SU-DHL-6 (cell line): ENCODE measurements at regions not wholly inside any gene's neighbourhood (a gene's known extent, or its start where the extent isn't known, plus 50 kb on each side); places are given as distances from the start of the nearest gene placed in this dataset.

ENCODE experiments used
- H2AFZ ChIP-seq: fragments of 200-600 bp; sonication (generic); 2 replicates; pipeline ENCODE4 v1.6.1; 2014; ENCODE audit warnings: low read depth, mild to moderate bottlenecking, moderate library complexity, mixed read lengths, antibody characterized with exemption, low read length; ENCODE audit not compliant: severe bottlenecking
- H3F3A ChIP-seq: fragments of 200-600 bp; shearing (Covaris generic); 2 replicates; pipeline ENCODE4 v1.6.0; 2016; ENCODE audit warnings: antibody characterized with exemption, mild to moderate bottlenecking; ENCODE audit not compliant: insufficient read depth
- H3K27ac ChIP-seq: fragments of 200-600 bp; sonication (generic); 2 replicates; pipeline ENCODE4 v1.5.1; 2016; ENCODE audit warnings: low read depth, mild to moderate bottlenecking, low read length, moderate library complexity, mixed read lengths
- H3K27me3 ChIP-seq: fragments of 200-600 bp; sonication (generic), shearing (Covaris generic); 2 replicates; pipeline ENCODE4 v1.6.0; 2014; ENCODE audit warnings: mild to moderate bottlenecking, low read length
- H3K36me3 ChIP-seq: fragments of 200-600 bp; sonication (generic); 2 replicates; pipeline ENCODE4 v1.6.1; 2014; ENCODE audit warnings: mild to moderate bottlenecking, low read length, mixed read lengths
- H3K4me2 ChIP-seq: fragments of 300-600, 200-600 bp; shearing (Covaris generic), sonication (generic); 2 replicates; pipeline ENCODE4 v1.6.0; 2014; ENCODE audit warnings: low read length, low read depth, mild to moderate bottlenecking; ENCODE audit not compliant: poor library complexity, severe bottlenecking
- H3K4me3 ChIP-seq: fragments of 200-600 bp; sonication (generic); 2 replicates; pipeline ENCODE4 v1.5.1; 2014; ENCODE audit warnings: antibody characterized with exemption, low read length, mild to moderate bottlenecking, mixed read lengths; ENCODE audit not compliant: insufficient read depth, poor library complexity, severe bottlenecking
- H3K79me2 ChIP-seq: fragments of 200-600 bp; sonication (generic); 2 replicates; pipeline ENCODE4 v1.6.1; 2014; ENCODE audit warnings: mild to moderate bottlenecking, low read length, moderate library complexity; ENCODE audit not compliant: insufficient read depth
- H3K9ac ChIP-seq: fragments of 200-600 bp; sonication (generic); 2 replicates; pipeline ENCODE4 v1.7.0; 2014; ENCODE audit warnings: mild to moderate bottlenecking, low read length
- H3K9me2 ChIP-seq: fragments of 200-600 bp; sonication (generic); replicated peaks from 2 replicates; pipeline ENCODE4 v1.6.1; 2014; ENCODE audit warnings: low read length; ENCODE audit not compliant: insufficient read depth
- H3K9me3 ChIP-seq: fragments of 200-600 bp; sonication (generic); 2 replicates; pipeline ENCODE4 v1.6.1; 2014; ENCODE audit warnings: low read length, mixed read lengths; ENCODE audit not compliant: insufficient read depth
- H4K20me1 ChIP-seq: fragments of 200-600 bp; sonication (generic); 2 replicates; pipeline ENCODE4 v1.6.1; 2014; ENCODE audit warnings: low read depth, mild to moderate bottlenecking, antibody characterized with exemption, low read length, moderate library complexity, mixed read lengths
- EZH2phosphoT487 ChIP-seq: fragments of 200-600 bp; sonication (generic), shearing (Covaris generic); conservative IDR thresholded peaks from 2 replicates; pipeline ENCODE4 v1.6.1; 2018; ENCODE audit warnings: mild to moderate bottlenecking, antibody characterized with exemption, low read length, moderate library complexity, mixed read lengths
- TF ChIP-seq, protein P1 (sequence below): fragments of 200-600 bp; sonication (generic); IDR thresholded peaks from one replicate; pipeline ENCODE4 v1.5.1; 2017; ENCODE audit warnings: antibody characterized with exemption, mild to moderate bottlenecking, low read length, moderate library complexity; ENCODE audit not compliant: insufficient read depth, poor library complexity, severe bottlenecking

DNA sequence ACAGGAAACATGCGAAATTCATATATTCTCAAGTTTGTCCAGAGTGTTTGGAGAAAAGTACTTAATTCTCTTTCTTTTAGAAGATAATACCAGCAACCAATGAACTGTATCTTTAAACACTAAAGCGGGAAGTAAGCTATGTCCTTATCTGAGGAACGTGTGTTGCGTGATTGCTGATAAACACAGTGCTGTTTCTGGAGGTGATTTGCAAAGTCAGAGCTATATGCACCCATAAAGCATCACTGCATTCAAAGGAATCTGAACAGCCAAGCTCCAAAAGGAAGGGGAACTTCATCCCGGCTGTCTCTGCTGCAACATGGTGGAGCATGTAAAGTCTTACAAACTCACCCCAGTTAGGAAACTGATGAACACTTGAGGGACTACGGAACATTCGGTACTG is 271.7 kb upstream of the FN1 start:
- Histone ChIP-seq H4K20me1 (no peaks in the 10 kb centered on the region), H3K9ac (no peak overlapping the region), H3K4me2 (no peak overlapping the region), H3K36me3 (no peaks in the 10 kb centered on the region), H3F3A (no peaks in the 10 kb centered on the region), H3K27me3 (no peaks in the 10 kb centered on the region), H3K79me2 (no peaks in the 10 kb centered on the region), H2AFZ (no peak overlapping the region), H3K27ac (no peak overlapping the region), H3K9me2 (no peaks in the 10 kb centered on the region), H3K4me3 (no peak overlapping the region), H3K9me3 (no peaks in the 10 kb centered on the region)
- TF ChIP-seq EZH2phosphoT487: no peak
- TF ChIP-seq, protein P1, sequence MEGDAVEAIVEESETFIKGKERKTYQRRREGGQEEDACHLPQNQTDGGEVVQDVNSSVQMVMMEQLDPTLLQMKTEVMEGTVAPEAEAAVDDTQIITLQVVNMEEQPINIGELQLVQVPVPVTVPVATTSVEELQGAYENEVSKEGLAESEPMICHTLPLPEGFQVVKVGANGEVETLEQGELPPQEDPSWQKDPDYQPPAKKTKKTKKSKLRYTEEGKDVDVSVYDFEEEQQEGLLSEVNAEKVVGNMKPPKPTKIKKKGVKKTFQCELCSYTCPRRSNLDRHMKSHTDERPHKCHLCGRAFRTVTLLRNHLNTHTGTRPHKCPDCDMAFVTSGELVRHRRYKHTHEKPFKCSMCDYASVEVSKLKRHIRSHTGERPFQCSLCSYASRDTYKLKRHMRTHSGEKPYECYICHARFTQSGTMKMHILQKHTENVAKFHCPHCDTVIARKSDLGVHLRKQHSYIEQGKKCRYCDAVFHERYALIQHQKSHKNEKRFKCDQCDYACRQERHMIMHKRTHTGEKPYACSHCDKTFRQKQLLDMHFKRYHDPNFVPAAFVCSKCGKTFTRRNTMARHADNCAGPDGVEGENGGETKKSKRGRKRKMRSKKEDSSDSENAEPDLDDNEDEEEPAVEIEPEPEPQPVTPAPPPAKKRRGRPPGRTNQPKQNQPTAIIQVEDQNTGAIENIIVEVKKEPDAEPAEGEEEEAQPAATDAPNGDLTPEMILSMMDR: no peak

DNA sequence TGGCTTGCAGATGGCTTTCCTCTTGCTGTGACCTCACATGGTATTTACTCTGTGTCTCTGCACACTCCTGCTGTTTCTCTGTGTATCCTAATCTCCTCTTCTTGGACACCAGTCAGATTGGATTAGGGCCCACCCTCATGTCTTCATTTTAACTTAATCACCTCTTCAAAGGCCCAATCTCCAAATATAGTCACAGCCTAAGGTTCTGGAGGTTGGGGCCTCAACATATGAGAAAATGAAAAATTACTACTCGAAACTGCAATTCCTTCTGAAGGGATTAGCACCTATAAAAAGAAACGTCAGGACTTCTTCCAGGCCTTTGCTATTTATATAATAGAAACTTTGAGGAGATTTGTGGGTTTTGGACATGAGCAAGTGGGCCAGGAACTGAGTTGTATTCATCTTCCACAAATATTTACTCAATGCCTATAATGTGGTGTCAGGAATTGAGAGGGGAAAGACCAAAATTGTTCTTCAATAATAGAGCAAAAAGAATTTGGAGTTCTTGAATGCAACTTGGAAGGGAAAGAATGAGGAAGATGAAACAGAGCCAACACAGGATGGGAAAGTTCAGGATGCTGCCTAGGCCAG is 270.0 kb upstream of the FN1 start:
- Histone ChIP-seq H3K36me3 (no peaks in the 10 kb centered on the region), H3K79me2 (no peaks in the 10 kb centered on the region), H3K9me3 (no peaks in the 10 kb centered on the region), H3K27me3 (no peaks in the 10 kb centered on the region), H3K9me2 (no peaks in the 10 kb centered on the region), H3K27ac (no peak overlapping the region), H3K4me3 (no peak overlapping the region), H4K20me1 (no peaks in the 10 kb centered on the region), H3K9ac (no peak overlapping the region), H2AFZ (no peak overlapping the region), H3F3A (no peaks in the 10 kb centered on the region), H3K4me2 (no peak overlapping the region)
- TF ChIP-seq EZH2phosphoT487: no peak
- TF ChIP-seq, protein P1: no peak

- H2AFZ ChIP-seq: no peak overlapping the region
- no peaks in the 10 kb centered on the region for H3K9me3 ChIP-seq
- no peak overlapping the region for H3K4me2 ChIP-seq
- no peak overlapping the region for H3K9ac ChIP-seq
- no peaks in the 10 kb centered on the region for H3K9me2 ChIP-seq
- no peaks in the 10 kb centered on the region for H3K36me3 ChIP-seq
- H4K20me1 ChIP-seq: no peaks in the 10 kb centered on the region
- no peaks in the 10 kb centered on the region for H3K79me2 ChIP-seq
- H3K4me3 ChIP-seq: no peak overlapping the region
- no peak overlapping the region for H3K27ac ChIP-seq
- TF ChIP-seq EZH2phosphoT487: no peak
- TF ChIP-seq, protein P1: no peak
- H3K27me3 ChIP-seq: no peaks in the 10 kb centered on the region
- no peaks in the 10 kb centered on the region for H3F3A ChIP-seq
These were observed 269.4 kb upstream of the FN1 start for GRCh38 chr2:215705281-215705680.
